Kidney glomerular epithelial cell (primary cell): ENCODE measurements at regions not wholly inside any gene's neighbourhood (a gene's known extent, or its start where the extent isn't known, plus 50 kb on each side); places are given as distances from the start of the nearest gene placed in this dataset.
"Not testable (repeated sequence)": the region's sequence is repeated elsewhere in the genome, so short reads cannot be mapped to it uniquely, and the experiment has no call there.

Experiments used
- DNase-seq: peaks from one replicate; lab custom pipeline; 2025; lab: John Stamatoyannopoulos, UW

- DNase-seq = not testable (repeated sequence)
Observed at GRCh38 chr2:144901386-144901785, 381.5 kb upstream of the ZEB2 start.

- DNase-seq = no peak
Observed at GRCh38 chr2:144896341-144896740, 376.4 kb upstream of the ZEB2 start.

- no peak for DNase-seq
Observed at GRCh38 chr2:144894612-144895599, 375.0 kb upstream of the ZEB2 start.

GRCh38 chr2:144893464-144893863 lies 373.5 kb upstream of the ZEB2 start:
- DNase-seq = no peak

- DNase-seq = peak; percentile 1
Observed at GRCh38 chr2:144890828-144891227, 370.9 kb upstream of the ZEB2 start.

- no peak for DNase-seq
Observed at GRCh38 chr2:144889348-144889747, 369.4 kb upstream of the ZEB2 start.

- DNase-seq = no peak
Observed at GRCh38 chr2:144886862-144887261, 366.9 kb upstream of the ZEB2 start.

GRCh38 chr2:144877893-144878292 lies 358.0 kb upstream of the ZEB2 start:
- no peak for DNase-seq

GRCh38 chr2:144876013-144876412 lies 356.1 kb upstream of the ZEB2 start:
- no peak for DNase-seq

GRCh38 chr2:144875290-144875969 lies 355.5 kb upstream of the ZEB2 start:
- no peak for DNase-seq

- no peak for DNase-seq
Observed at GRCh38 chr2:144865670-144866069, 345.8 kb upstream of the ZEB2 start.

- no peak for DNase-seq
Observed at GRCh38 chr2:144859716-144860115, 339.8 kb upstream of the ZEB2 start.

- no peak for DNase-seq
Observed at GRCh38 chr2:144858211-144858610, 338.3 kb upstream of the ZEB2 start.

- DNase-seq = no peak
Observed at GRCh38 chr2:144854596-144854995, 334.7 kb upstream of the ZEB2 start.

GRCh38 chr2:144849612-144850011 lies 329.7 kb upstream of the ZEB2 start:
- no peak for DNase-seq

GRCh38 chr2:144848423-144848822 lies 328.5 kb upstream of the ZEB2 start:
- DNase-seq = no peak

GRCh38 chr2:144847347-144848080 lies 327.6 kb upstream of the ZEB2 start:
- no peak for DNase-seq

GRCh38 chr2:144836635-144837350 lies 316.9 kb upstream of the ZEB2 start:
- DNase-seq = no peak

- peak; percentile 34 for DNase-seq
Observed at GRCh38 chr2:144835634-144836350, 315.9 kb upstream of the ZEB2 start.

- DNase-seq = peak; percentile 49
Observed at GRCh38 chr2:144834998-144835633, 315.2 kb upstream of the ZEB2 start.

- DNase-seq = peak; percentile 11
Observed at GRCh38 chr2:144834363-144834762, 314.4 kb upstream of the ZEB2 start.
